Testis (tissue), 2 donors: ENCODE measurements at regions not wholly inside any gene's neighbourhood (a gene's known extent, or its start where the extent isn't known, plus 50 kb on each side); places are given as distances from the start of the nearest gene placed in this dataset.

Experiments used
- CTCF ChIP-seq, 3 experiments: fragments of 450-650 bp in 2 of 3; fragments of 200-600 bp in 1 of 3; sonication (generic) in 1 of 3; IDR thresholded peaks; one replicate each; pipeline ENCODE4 v1.5.1; 2016 to 2019; ENCODE audit warnings: antibody characterized with exemption in 3 of 3, mild to moderate bottlenecking in 2 of 3, moderate library complexity in 1 of 3
- POLR2A ChIP-seq: fragments of 450-650 bp; IDR thresholded peaks from one replicate; pipeline ENCODE4 v1.6.1; 2017; ENCODE audit warnings: antibody characterized with exemption, mild to moderate bottlenecking, moderate library complexity

GRCh38 chr1:30249446-30250337 lies 473.7 kb downstream of the MATN1 start:
- TF ChIP-seq CTCF (IDR thresholded peaks at IDR 0.05): no peak
- TF ChIP-seq POLR2A: no peak
